GM12878 (cell line): ENCODE measurements at regions not wholly inside any gene's neighbourhood (a gene's known extent, or its start where the extent isn't known, plus 50 kb on each side); places are given as distances from the start of the nearest gene placed in this dataset.
"Not testable (repeated sequence)": the region's sequence is repeated elsewhere in the genome, so short reads cannot be mapped to it uniquely, and the experiment has no call there.

Source experiments
- ATAC-seq: fragments of 200-7000 bp; cut with Tn5 transposase; 3 replicates; pipeline ENCODE4 v1.9.1; 2020; ENCODE audit warnings: mild to moderate bottlenecking, moderate library complexity
- BruUV-seq: library from RNA; stranded (reverse); fragments of 400-500 nt; replicated peaks from 2 replicates; lab custom pipeline; 2021; lab: Mats Ljungman, UMichigan
- CTCF ChIA-PET: fragments of 300-600 bp; sonication (Branson Sonifier 250); formaldehyde crosslinking; extraction: SDS; loops from one replicate; lab custom pipeline; 2021; ENCODE audit warnings: inconsistent platforms; lab: Yijun Ruan, JAX
- POLR2A ChIA-PET: fragments of 350-600 bp; formaldehyde crosslinking; extraction: SDS; loops from one replicate; lab custom pipeline; 2021; ENCODE audit warnings: inconsistent platforms; lab: Charles Lee
- RAD21 ChIA-PET: fragments of 300-600 bp; sonication (Branson Sonifier 250); formaldehyde crosslinking; loops from one replicate; lab custom pipeline; 2023; ENCODE audit warnings: antibody characterized with exemption; ENCODE audit not compliant: unreplicated experiment; lab: Charles Lee
- SMC1A ChIA-PET: fragments of 300-600 bp; sonication (Branson Sonifier 250); formaldehyde crosslinking; loops from one replicate; lab custom pipeline; 2023; ENCODE audit not compliant: unreplicated experiment, uncharacterized antibody; lab: Charles Lee
- DNase-seq: peaks from one replicate; pipeline ENCODE4 v3.0.0-alpha.2; 2011; ENCODE audit warnings: low read depth, low spot score
- FAIRE-seq: peaks from 3 replicates; lab custom pipeline; 2011; peaks lifted over from hg19 to GRCh38; lab: Jason Lieb, UNC
- H2AFZ ChIP-seq: 2 replicates; pipeline ENCODE4 v1.6.0; 2011; ENCODE audit warnings: low read depth, low read length, control low read depth; ENCODE audit not compliant: control insufficient read depth
- H3K27ac ChIP-seq: 2 replicates; pipeline ENCODE4 v1.5.1; 2011; ENCODE audit warnings: control low read depth; ENCODE audit not compliant: control insufficient read depth, insufficient read depth
- H3K27me3 ChIP-seq, 2 experiments: replicated peaks in 1 of 2; 2 replicates each; pipeline versions ENCODE4 v1.6.0 to v1.6.1; 2011; ENCODE audit warnings: low read length in 1 of 2; ENCODE audit not compliant: control insufficient read depth in 2 of 2, insufficient read depth in 2 of 2
- H3K36me3 ChIP-seq, 2 experiments: 2 replicates each; pipeline ENCODE4 v1.5.1; 2011; ENCODE audit warnings: low read length in 1 of 2; ENCODE audit not compliant: control insufficient read depth in 2 of 2, insufficient read depth in 2 of 2
- H3K4me1 ChIP-seq: 2 replicates; pipeline ENCODE4 v1.6.1; 2011; ENCODE audit warnings: mild to moderate bottlenecking, low read length, moderate library complexity, mixed read lengths; ENCODE audit not compliant: control insufficient read depth, insufficient read depth
- H3K4me2 ChIP-seq: 2 replicates; pipeline ENCODE4 v1.6.0; 2011; ENCODE audit warnings: control low read depth; ENCODE audit not compliant: control insufficient read depth, insufficient read depth
- H3K4me3 ChIP-seq: fragments of 200-600 bp; sonication (generic); 2 replicates; pipeline ENCODE4 v1.5.1; 2016
- H3K79me2 ChIP-seq: 2 replicates; pipeline ENCODE4 v1.6.0; 2011; ENCODE audit warnings: low read length; ENCODE audit not compliant: control insufficient read depth, insufficient read depth
- H3K9ac ChIP-seq: 2 replicates; pipeline ENCODE4 v1.8.0; 2011; ENCODE audit warnings: low read length, control low read depth, mixed read lengths; ENCODE audit not compliant: control insufficient read depth, insufficient read depth
- H3K9me3 ChIP-seq: replicated peaks from 3 replicates; pipeline ENCODE4 v1.5.1; 2011; ENCODE audit warnings: mild to moderate bottlenecking, low read length; ENCODE audit not compliant: control insufficient read depth, insufficient read depth
- H4K20me1 ChIP-seq: 2 replicates; pipeline ENCODE4 v1.6.0; 2011; ENCODE audit not compliant: control insufficient read depth, insufficient read depth
- HDAC6 ChIP-seq: fragments of 200-600 bp; sonication (generic); IDR thresholded peaks from one replicate; pipeline ENCODE4 v1.8.0; 2017; ENCODE audit warnings: antibody characterized with exemption; ENCODE audit not compliant: unreplicated experiment
- IKZF1 ChIP-seq: fragments of 450-650 bp; conservative IDR thresholded peaks from 2 replicates; pipeline ENCODE4 v1.6.1; 2017; ENCODE audit warnings: antibody characterized with exemption, mild to moderate bottlenecking
- IKZF2 ChIP-seq, 2 experiments: fragments of 450-650 bp; IDR thresholded peaks; 2 replicates each; pipeline ENCODE4 v1.6.1; 2017; ENCODE audit warnings: mild to moderate bottlenecking in 2 of 2, moderate library complexity in 2 of 2
- WGBS: methylation state at CpG from one replicate; pipeline ENCODE4 v1.1.6; 2016; ENCODE audit warnings: low lambda C conversion rate; ENCODE audit not compliant: insufficient replicate concordance, insufficient coverage; ENCODE audit errors: missing lambda C conversion rate; 5-methylcytosine and 5-hydroxymethylcytosine counted together
- in situ Hi-C: fragments of 300-500 bp; cut with MboI; formaldehyde crosslinking; loops from 9 replicates; pipeline ENCODE4 v1.14.3; 2018; ENCODE audit warnings: mixed read lengths
- intact Hi-C: fragments of 100-400 bp; cut with micrococcal nuclease; formaldehyde crosslinking; loops from one replicate; pipeline ENCODE4 v1.14.2; 2022; ENCODE audit not compliant: unreplicated experiment
- TF ChIP-seq, protein P1 (sequence below): fragments of 450-650 bp; IDR thresholded peaks from 2 replicates; pipeline ENCODE4 v1.6.1; 2018; ENCODE audit warnings: borderline replicate concordance, mild to moderate bottlenecking; ENCODE audit not compliant: partially characterized antibody
- TF ChIP-seq, protein P2 (sequence below): IDR thresholded peaks from 2 replicates; pipeline ENCODE4 v1.6.1; 2011; ENCODE audit warnings: low read depth, mild to moderate bottlenecking, low read length, moderate library complexity, borderline replicate concordance; ENCODE audit errors: extremely low read depth
- TF ChIP-seq, protein P3 (sequence below), 3 experiments: IDR thresholded peaks in 2 of 3; conservative IDR thresholded peaks in 1 of 3; 2 replicates each; pipeline ENCODE4 v1.5.1; 2011; ENCODE audit warnings: low read depth in 3 of 3, low read length in 3 of 3, mild to moderate bottlenecking in 3 of 3, control low read depth in 2 of 3, moderate library complexity in 2 of 3, inconsistent platforms in 1 of 3, mixed read lengths in 1 of 3; ENCODE audit not compliant: control insufficient read depth in 2 of 3, insufficient read depth in 1 of 3; ENCODE audit errors: extremely low read depth in 1 of 3

DNA sequence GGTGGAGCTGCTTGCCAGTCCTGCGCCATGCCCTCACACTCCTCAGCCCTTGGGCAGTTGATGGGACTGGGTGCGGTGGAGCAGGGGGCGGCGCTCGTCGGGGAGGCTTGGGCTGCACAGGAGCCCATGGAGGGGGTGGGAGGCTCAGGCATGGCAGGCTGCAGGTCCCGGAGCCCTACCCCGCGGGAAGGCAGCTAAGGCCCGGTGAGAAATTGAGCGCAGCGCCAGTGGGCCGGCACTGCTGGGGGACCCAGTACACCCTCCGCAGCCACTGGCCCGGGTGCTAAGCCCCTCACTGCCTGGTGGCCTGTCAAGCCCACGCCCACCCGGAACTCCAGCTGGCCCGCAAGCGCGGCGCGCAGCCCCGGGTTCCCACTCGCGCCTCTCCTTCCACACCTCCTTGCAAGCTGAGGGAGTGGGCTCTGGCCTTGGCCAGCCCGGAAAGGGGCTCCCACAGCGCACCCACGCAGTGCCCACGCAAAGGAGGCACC is 87.1 kb upstream of the BCHE start:
- CTCF ChIA-PET, in situ Hi-C loops, H3K36me3 ChIP-seq, POLR2A ChIA-PET, H2AFZ ChIP-seq, H3K4me2 ChIP-seq, H3K79me2 ChIP-seq, RAD21 ChIA-PET, BruUV-seq, H3K27ac ChIP-seq, H3K4me3 ChIP-seq, FAIRE-seq, intact Hi-C loops, DNase-seq, H3K4me1 ChIP-seq, H3K27me3 ChIP-seq, ATAC-seq, H3K9ac ChIP-seq, H4K20me1 ChIP-seq, H3K9me3 ChIP-seq: not testable (repeated sequence)
- SMC1A ChIA-PET = interaction anchor here (1.0 kb wide), 1 partner anchor 96 kb away, joined by 3 read pairs; no protein-coding TSS in a partner anchor
- WGBS = 72% methylated on average over 29 of the region's 29 CpGs

GRCh38 chr3:165920984-165921383 is 83.8 kb upstream of the BCHE start:
- WGBS = 1% methylated on average over 5 of the region's 5 CpGs
- RAD21 ChIA-PET = no interaction called here
- SMC1A ChIA-PET = interaction anchor here (1.3 kb wide), 1 partner anchor 9 kb away, joined by 5 read pairs; no protein-coding TSS in a partner anchor
- DNase-seq = no peak
- no peaks in the 10 kb centered on the region for H3K27me3 ChIP-seq
- BruUV-seq = no TSS peak
- FAIRE-seq = no peak
- H4K20me1 ChIP-seq = no peaks in the 10 kb centered on the region
- POLR2A ChIA-PET = no interaction called here
- H3K4me2 ChIP-seq = no peak overlapping the region
- H3K4me3 ChIP-seq = no peak overlapping the region
- in situ Hi-C loops (no loop called here), intact Hi-C loops (no loop called here)
- H2AFZ ChIP-seq = no peak overlapping the region
- no peak overlapping the region for H3K9ac ChIP-seq
- H3K4me1 ChIP-seq = no peaks in the 10 kb centered on the region
- H3K9me3 ChIP-seq = no peaks in the 10 kb centered on the region
- ATAC-seq = no peak
- H3K27ac ChIP-seq = no peak overlapping the region
- CTCF ChIA-PET = interaction anchor here (0.6 kb wide), 1 partner anchor 12 kb away, joined by 5 read pairs; no protein-coding TSS in a partner anchor
- H3K79me2 ChIP-seq = no peaks in the 10 kb centered on the region
- H3K36me3 ChIP-seq = no peaks in the 10 kb centered on the region
- TF ChIP-seq, protein P1, sequence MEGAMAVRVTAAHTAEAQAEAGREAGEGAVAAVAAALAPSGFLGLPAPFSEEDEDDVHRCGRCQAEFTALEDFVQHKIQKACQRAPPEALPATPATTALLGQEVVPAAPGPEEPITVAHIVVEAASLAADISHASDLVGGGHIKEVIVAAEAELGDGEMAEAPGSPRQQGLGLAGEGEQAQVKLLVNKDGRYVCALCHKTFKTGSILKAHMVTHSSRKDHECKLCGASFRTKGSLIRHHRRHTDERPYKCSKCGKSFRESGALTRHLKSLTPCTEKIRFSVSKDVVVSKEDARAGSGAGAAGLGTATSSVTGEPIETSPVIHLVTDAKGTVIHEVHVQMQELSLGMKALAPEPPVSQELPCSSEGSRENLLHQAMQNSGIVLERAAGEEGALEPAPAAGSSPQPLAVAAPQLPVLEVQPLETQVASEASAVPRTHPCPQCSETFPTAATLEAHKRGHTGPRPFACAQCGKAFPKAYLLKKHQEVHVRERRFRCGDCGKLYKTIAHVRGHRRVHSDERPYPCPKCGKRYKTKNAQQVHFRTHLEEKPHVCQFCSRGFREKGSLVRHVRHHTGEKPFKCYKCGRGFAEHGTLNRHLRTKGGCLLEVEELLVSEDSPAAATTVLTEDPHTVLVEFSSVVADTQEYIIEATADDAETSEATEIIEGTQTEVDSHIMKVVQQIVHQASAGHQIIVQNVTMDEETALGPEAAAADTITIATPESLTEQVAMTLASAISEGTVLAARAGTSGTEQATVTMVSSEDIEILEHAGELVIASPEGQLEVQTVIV = no peak
- TF ChIP-seq IKZF2 (IDR thresholded peaks at IDR 0.05) (no peak), HDAC6 (no peak), IKZF1 (no peak)
- TF ChIP-seq, protein P2, sequence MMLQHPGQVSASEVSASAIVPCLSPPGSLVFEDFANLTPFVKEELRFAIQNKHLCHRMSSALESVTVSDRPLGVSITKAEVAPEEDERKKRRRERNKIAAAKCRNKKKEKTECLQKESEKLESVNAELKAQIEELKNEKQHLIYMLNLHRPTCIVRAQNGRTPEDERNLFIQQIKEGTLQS = no peak
- TF ChIP-seq, protein P3, sequence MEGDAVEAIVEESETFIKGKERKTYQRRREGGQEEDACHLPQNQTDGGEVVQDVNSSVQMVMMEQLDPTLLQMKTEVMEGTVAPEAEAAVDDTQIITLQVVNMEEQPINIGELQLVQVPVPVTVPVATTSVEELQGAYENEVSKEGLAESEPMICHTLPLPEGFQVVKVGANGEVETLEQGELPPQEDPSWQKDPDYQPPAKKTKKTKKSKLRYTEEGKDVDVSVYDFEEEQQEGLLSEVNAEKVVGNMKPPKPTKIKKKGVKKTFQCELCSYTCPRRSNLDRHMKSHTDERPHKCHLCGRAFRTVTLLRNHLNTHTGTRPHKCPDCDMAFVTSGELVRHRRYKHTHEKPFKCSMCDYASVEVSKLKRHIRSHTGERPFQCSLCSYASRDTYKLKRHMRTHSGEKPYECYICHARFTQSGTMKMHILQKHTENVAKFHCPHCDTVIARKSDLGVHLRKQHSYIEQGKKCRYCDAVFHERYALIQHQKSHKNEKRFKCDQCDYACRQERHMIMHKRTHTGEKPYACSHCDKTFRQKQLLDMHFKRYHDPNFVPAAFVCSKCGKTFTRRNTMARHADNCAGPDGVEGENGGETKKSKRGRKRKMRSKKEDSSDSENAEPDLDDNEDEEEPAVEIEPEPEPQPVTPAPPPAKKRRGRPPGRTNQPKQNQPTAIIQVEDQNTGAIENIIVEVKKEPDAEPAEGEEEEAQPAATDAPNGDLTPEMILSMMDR (IDR thresholded peaks at IDR 0.05 in 2 of 3, conservative IDR thresholded peaks at IDR 0.05 in 1 of 3; ENCODE audit: control insufficient read depth in 2 of 3, extremely low read depth in 1 of 3, insufficient read depth in 1 of 3, low read depth in 3 of 3, low read length in 3 of 3) = no peak
